Heart left ventricle (tissue), 16 donors: ENCODE measurements at regions not wholly inside any gene's neighbourhood (a gene's known extent, or its start where the extent isn't known, plus 50 kb on each side); places are given as distances from the start of the nearest gene placed in this dataset.

Source experiments
- ATAC-seq, 4 donors: fragments of 200-7000 bp; cut with Tn5 transposase; one replicate each; pipeline ENCODE4 v1.9.1; 2020 to 2022; ENCODE audit warnings: moderate library complexity in 4 of 4, mild to moderate bottlenecking in 3 of 4, moderate number of reproducible peaks in 1 of 4
- DNase-seq, 5 donors: peaks; one replicate each; pipeline ENCODE4 v3.0.0-alpha.2; 2020
- H3K27ac ChIP-seq, 12 donors: fragments of 200-600 bp; sonication (generic) in 4 of 12; one replicate each; pipeline versions ENCODE4 v1.5.0 to v1.8.0; 2016 to 2022; ENCODE audit warnings: mild to moderate bottlenecking in 2 of 12
- H3K27me3 ChIP-seq, 9 donors: fragments of 200-600 bp; sonication (generic) in 2 of 9; one replicate each; pipeline versions ENCODE4 v1.5.1 to v1.8.0; 2016 to 2022; ENCODE audit warnings: mild to moderate bottlenecking in 3 of 9
- H3K36me3 ChIP-seq, 9 donors: fragments of 200-600 bp; sonication (generic) in 2 of 9; one replicate each; pipeline versions ENCODE4 v1.5.0 to v1.8.0; 2018 to 2022; ENCODE audit warnings: mild to moderate bottlenecking in 2 of 9
- H3K4me1 ChIP-seq, 12 donors: fragments of 200-600 bp; sonication (generic) in 4 of 12; one replicate each; pipeline versions ENCODE4 v1.5.0 to v1.8.0; 2016 to 2022; ENCODE audit warnings: mild to moderate bottlenecking in 3 of 12
- H3K4me3 ChIP-seq, 12 donors: fragments of 200-600 bp; sonication (generic) in 4 of 12; one replicate each; pipeline versions ENCODE4 v1.5.0 to v1.8.0; 2017 to 2022; ENCODE audit warnings: mild to moderate bottlenecking in 9 of 12, moderate library complexity in 4 of 12
- H3K9me3 ChIP-seq, 12 donors: fragments of 200-600 bp; sonication (generic) in 4 of 12; one replicate each; pipeline versions ENCODE4 v1.5.0 to v1.8.0; 2016 to 2022; ENCODE audit warnings: mild to moderate bottlenecking in 1 of 12
- CTCF ChIP-seq, 12 donors: fragments of 200-600 bp; sonication (generic) in 4 of 12; IDR thresholded peaks; one replicate each; pipeline versions ENCODE4 v1.5.0 to v1.8.0; 2018 to 2022; ENCODE audit warnings: antibody characterized with exemption in 12 of 12, mild to moderate bottlenecking in 5 of 12
- POLR2A ChIP-seq, 2 donors: fragments of 450-650 bp; IDR thresholded peaks; one replicate each; pipeline ENCODE4 v1.6.1; 2017; ENCODE audit warnings: antibody characterized with exemption in 2 of 2, mild to moderate bottlenecking in 2 of 2, moderate library complexity in 2 of 2
- WGBS, 4 donors: extraction: QIAGEN DNeasy Blood & Tissue Kit in 2 of 4; methylation state at CpG; one replicate each; pipeline versions ENCODE4 v1.1.5 to v1.1.7; 2013 to 2018; 5-methylcytosine and 5-hydroxymethylcytosine counted together
- intact Hi-C, 10 donors: fragments of 100-400 bp; cut with DNase I; formaldehyde crosslinking; loops; one replicate each; pipeline versions ENCODE4 v1.11.1 to v1.14.2; 2022
- donor health status: ischemic (EF 13 %, LVEDD 7.1; RV severe dilation, severe dysfunction).
- donor health status: healthy with polysubstance abuse.
- donor health status: DM: no; HTN: yes; CAD: no.
- donor health status: DM: no; HTN: no; CAD: no.
- donor health status: ischemic (EF 25% LVEDD 6.9; RV normal size, moderate dysfunction).
- donor health status: ischemic (EF 25% LVEDD 5.7; RV mildly dilated, moderate dysfunction).
- donor health status: healthy.
- donor health status: DM: yes; HTN: yes; CAD: no.
- donor health status: ischemic (EF 35%, LVEDD 5.7; RV mildly dilated, moderate dysfunction).
- donor health status: nonischemic (EF 11% LVEDD 7.7; RV severe dilation, severe dysfunction).
- donor health status: DM: yes; HTN: yes; CAD: no.
- donor health status: PGD.
- donor health status: ischemic (EF 29% LVEDD 5.4; RV normal size, mild dysfunction).
- donor health status: nonischemic (EF 23%, LVEDD 6.1; RV moderate dilation, normal function).

DNA sequence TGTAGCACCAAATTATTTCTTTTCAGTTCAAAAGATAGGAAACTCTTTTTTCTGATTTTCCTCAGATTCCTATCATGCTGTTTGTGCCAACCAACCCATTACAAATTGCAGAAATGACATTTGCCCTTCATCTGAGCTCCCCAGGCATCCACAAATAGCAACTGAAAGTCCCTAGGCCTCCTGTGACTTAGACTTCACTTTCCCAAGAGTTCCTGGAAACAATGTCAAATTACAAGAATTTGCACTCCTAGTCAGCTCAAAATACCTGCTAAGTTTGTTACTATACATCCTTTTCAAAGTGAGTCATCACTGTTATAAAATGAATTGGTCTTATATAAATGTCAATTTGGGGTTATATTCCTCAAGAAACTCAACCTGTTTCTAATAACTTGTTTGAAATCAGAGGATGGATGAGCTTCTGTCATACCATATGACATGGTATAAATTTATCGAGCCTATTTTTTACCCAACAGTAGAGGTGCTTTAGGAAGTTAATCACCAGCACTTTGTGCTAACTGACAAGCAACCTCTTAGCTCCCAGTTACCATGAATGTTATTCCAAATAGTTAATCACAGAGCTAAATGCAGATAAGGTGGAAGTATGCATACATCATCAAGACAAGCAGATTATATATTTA is 256.5 kb downstream of the HACE1 start:
- no peaks in the 10 kb centered on the region for H3K27me3 ChIP-seq
- 44 to 57% (median 51%) methylated on average over 1 of the region's 1 CpG for WGBS, 4 donors
- DNase-seq (no peak), ATAC-seq (no peak)
- H3K4me1 ChIP-seq, result peaks cover 0 to 26% (median 0%) of the 10 kb centered on the region in 12 donors
- H3K36me3 ChIP-seq, result no peaks in the 10 kb centered on the region
- H3K27ac ChIP-seq, result peak overlapping the region in 1 of 12 donors; percentile 21
- no peaks in the 10 kb centered on the region for H3K9me3 ChIP-seq
- intact Hi-C loops, result no loop called here
- TF ChIP-seq CTCF (IDR thresholded peaks at IDR 0.05) (no peak), POLR2A (IDR thresholded peaks at IDR 0.05) (no peak)
- H3K4me3 ChIP-seq, result no peak overlapping the region

- ATAC-seq, result no peak
- H3K36me3 ChIP-seq, result no peaks in the 10 kb centered on the region
- 60 to 63% (median 61%) methylated on average over 3 of the region's 3 CpGs for WGBS, 4 donors
- H3K27me3 ChIP-seq, result no peaks in the 10 kb centered on the region
- DNase-seq, result no peak
- no peak for TF ChIP-seq CTCF (IDR thresholded peaks at IDR 0.05)
- TF ChIP-seq POLR2A (IDR thresholded peaks at IDR 0.05), result no peak
- H3K4me3 ChIP-seq, result peak overlapping the region in 1 of 12 donors; percentile 20
- H3K4me1 ChIP-seq, result peaks cover 0 to 26% (median 0%) of the 10 kb centered on the region in 12 donors
- no peaks in the 10 kb centered on the region for H3K9me3 ChIP-seq
- peak overlapping the region in 1 of 12 donors; percentile 21 for H3K27ac ChIP-seq
- intact Hi-C loops, result no loop called here
Measured at GRCh38 chr6:104601721-104602120, 258.0 kb downstream of the HACE1 start.

DNA sequence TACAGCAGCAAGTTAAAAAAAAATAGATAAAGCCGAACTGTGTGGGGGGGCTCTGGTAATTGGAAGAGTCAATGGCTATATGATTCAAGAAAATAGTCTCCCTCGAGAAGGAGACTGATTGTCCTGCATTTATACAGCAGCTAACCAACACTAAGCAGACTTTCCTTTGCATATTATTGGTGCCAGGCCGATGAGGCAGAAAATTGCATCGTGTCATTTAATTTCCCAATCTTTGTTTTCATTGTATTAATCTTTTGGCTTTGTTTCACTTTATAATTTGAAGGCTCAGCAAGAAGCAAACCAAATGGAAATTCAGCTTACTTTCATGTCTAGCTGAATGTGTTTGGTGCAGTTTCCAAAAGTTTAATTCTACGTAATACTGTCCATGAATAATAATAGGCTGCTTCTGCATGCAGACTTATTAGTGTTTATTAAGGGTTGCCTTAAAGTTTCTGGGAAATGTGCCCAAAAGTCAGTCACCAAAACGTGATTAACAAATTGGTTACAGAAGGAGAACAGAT is 258.5 kb downstream of the HACE1 start:
- DNase-seq, result no peak
- H3K36me3 ChIP-seq, result no peaks in the 10 kb centered on the region
- peak overlapping the region in 1 of 12 donors; percentile 20 for H3K4me3 ChIP-seq
- no peak for ATAC-seq
- no peak overlapping the region for H3K27ac ChIP-seq
- WGBS, 4 donors, result 55 to 58% (median 57%) methylated on average over 6 of the region's 6 CpGs
- no peaks in the 10 kb centered on the region for H3K9me3 ChIP-seq
- no peak for TF ChIP-seq POLR2A (IDR thresholded peaks at IDR 0.05)
- TF ChIP-seq CTCF (IDR thresholded peaks at IDR 0.05), result no peak
- intact Hi-C loops, result no loop called here
- peaks cover 0 to 26% (median 0%) of the 10 kb centered on the region in 12 donors for H3K4me1 ChIP-seq
- H3K27me3 ChIP-seq, result no peaks in the 10 kb centered on the region

DNA sequence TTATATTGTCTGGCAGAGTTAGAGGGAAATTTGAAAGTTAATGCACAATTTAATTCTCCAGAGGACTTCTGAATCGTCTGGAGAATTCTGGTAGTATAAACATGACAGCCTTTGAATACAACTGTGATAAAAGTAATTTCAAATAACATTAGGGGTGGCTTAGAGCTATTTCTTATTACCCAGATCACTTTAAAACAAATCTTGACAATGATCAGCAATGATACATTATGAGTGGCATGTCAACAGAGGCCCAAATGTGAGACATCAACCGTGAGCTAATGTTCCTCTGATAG is 259.1 kb downstream of the HACE1 start:
- 42 to 62% (median 59%) methylated on average over 2 of the region's 2 CpGs for WGBS, 4 donors
- H3K4me3 ChIP-seq, result no peak overlapping the region
- peaks cover 0 to 26% (median 0%) of the 10 kb centered on the region in 12 donors for H3K4me1 ChIP-seq
- DNase-seq (no peak), ATAC-seq (no peak)
- no peak overlapping the region for H3K27ac ChIP-seq
- intact Hi-C loops, result no loop called here
- no peaks in the 10 kb centered on the region for H3K27me3 ChIP-seq
- TF ChIP-seq CTCF (IDR thresholded peaks at IDR 0.05) (no peak), POLR2A (IDR thresholded peaks at IDR 0.05) (no peak)
- H3K36me3 ChIP-seq, result no peaks in the 10 kb centered on the region
- H3K9me3 ChIP-seq, result no peaks in the 10 kb centered on the region
